Epithelial cell of esophagus (primary cell): ENCODE measurements at regions not wholly inside any gene's neighbourhood (a gene's known extent, or its start where the extent isn't known, plus 50 kb on each side); places are given as distances from the start of the nearest gene placed in this dataset.
A peak's percentile ranks its signal among the peaks of the same experiment; 100 is the strongest.

ENCODE experiments used
- DNase-seq: peaks from one replicate; pipeline ENCODE4 v3.0.0; 2010; ENCODE audit warnings: low read depth
- H3K4me3 ChIP-seq: 2 replicates; pipeline ENCODE4 v1.5.1; 2011; ENCODE audit warnings: mild to moderate bottlenecking, low read length, control low read depth
- TF ChIP-seq, protein P1 (sequence below): IDR thresholded peaks from 2 replicates; pipeline ENCODE4 v1.5.1; 2011; ENCODE audit warnings: low read depth, mild to moderate bottlenecking, low read length, control low read depth, inconsistent platforms; ENCODE audit not compliant: insufficient read depth; ENCODE audit errors: missing control alignments

- no peak for DNase-seq
- no peak overlapping the region for H3K4me3 ChIP-seq
- TF ChIP-seq, protein P1, sequence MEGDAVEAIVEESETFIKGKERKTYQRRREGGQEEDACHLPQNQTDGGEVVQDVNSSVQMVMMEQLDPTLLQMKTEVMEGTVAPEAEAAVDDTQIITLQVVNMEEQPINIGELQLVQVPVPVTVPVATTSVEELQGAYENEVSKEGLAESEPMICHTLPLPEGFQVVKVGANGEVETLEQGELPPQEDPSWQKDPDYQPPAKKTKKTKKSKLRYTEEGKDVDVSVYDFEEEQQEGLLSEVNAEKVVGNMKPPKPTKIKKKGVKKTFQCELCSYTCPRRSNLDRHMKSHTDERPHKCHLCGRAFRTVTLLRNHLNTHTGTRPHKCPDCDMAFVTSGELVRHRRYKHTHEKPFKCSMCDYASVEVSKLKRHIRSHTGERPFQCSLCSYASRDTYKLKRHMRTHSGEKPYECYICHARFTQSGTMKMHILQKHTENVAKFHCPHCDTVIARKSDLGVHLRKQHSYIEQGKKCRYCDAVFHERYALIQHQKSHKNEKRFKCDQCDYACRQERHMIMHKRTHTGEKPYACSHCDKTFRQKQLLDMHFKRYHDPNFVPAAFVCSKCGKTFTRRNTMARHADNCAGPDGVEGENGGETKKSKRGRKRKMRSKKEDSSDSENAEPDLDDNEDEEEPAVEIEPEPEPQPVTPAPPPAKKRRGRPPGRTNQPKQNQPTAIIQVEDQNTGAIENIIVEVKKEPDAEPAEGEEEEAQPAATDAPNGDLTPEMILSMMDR = no peak
These were observed 416.2 kb upstream of the GHITM start for GRCh38 chr10:83723080-83723479.

DNA sequence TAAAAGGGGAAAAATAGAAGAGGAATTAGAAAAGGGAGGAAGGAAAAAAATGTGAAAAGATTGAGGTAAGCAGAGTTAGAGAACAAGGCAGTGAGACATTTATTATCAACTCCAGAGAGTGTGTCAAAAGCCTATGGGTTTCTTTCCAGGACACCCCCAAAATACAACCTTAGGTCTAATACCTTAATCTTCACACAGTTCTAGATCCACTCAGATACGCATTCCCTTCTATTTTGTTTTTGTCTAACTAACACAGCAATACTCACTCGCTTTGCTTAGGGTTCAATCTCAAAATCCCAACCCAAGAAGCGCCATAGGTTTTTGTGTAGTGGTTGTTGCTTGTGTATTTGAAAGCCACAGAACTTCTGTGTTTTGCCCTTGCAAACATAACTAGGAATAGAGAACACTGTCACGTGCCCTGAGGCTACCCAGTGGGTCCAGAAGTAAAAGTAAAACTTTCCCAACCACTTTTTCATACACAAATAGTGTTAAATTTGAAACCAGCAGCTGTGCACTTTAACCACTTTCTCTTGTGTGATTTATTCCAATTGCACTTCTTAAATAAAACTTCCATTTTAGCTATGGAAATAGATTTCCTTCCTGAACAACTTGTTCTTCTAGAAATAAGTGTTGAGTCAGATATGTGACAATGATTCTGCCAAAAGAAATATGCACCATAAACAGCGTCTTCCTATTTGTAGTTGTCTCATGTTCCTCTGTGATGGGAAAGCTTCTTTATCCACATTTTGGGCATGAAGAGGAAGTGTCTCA is 414.7 kb upstream of the GHITM start:
- peak; percentile 4 for DNase-seq
- TF ChIP-seq, protein P1 = no peak
- H3K4me3 ChIP-seq = no peak overlapping the region

DNA sequence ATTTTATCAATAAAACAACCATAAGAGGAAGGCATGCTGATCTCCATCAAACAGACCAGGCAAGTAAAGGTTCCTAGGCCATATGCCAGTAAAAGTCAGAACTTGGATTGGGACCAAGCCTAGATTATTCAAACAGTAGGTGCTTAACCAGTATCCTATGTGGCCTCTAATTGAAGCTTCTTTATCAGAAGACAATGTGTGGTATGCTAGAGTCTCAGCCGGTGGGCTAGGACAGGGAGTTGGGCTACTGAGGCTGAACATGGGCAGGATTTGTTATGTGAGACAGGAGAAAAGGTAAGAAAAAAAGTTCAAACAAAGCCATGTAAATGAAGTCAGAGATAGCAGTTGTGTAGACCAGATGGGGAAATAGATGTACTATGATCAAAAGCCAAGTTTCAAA is 413.7 kb upstream of the GHITM start:
- H3K4me3 ChIP-seq = no peak overlapping the region
- no peak for DNase-seq
- TF ChIP-seq, protein P1 = no peak

GRCh38 chr10:83734278-83734677 is 405.0 kb upstream of the GHITM start:
- TF ChIP-seq, protein P1 = no peak
- H3K4me3 ChIP-seq = no peak overlapping the region
- DNase-seq = no peak

- TF ChIP-seq, protein P1 = no peak
- no peak overlapping the region for H3K4me3 ChIP-seq
- no peak for DNase-seq
These were observed 403.3 kb upstream of the GHITM start for GRCh38 chr10:83736008-83736407.

GRCh38 chr10:83750604-83751003 is 388.7 kb upstream of the GHITM start:
- no peak overlapping the region for H3K4me3 ChIP-seq
- TF ChIP-seq, protein P1 = no peak
- DNase-seq = no peak

GRCh38 chr10:83753490-83753889 is 385.8 kb upstream of the GHITM start:
- DNase-seq = no peak
- TF ChIP-seq, protein P1 = no peak
- H3K4me3 ChIP-seq = no peak overlapping the region
